Progenitor cell of endocrine pancreas (in vitro differentiated cells): ENCODE measurements at regions not wholly inside any gene's neighbourhood (a gene's known extent, or its start where the extent isn't known, plus 50 kb on each side); places are given as distances from the start of the nearest gene placed in this dataset.

Experiments used
- DNase-seq: peaks from one replicate; pipeline ENCODE4 v3.0.0; 2021; ENCODE audit warnings: low spot score; ENCODE audit not compliant: unreplicated experiment
- H3K27ac Mint-ChIP-seq: 2 replicates; pipeline ENCODE4 v1.8.0; 2021; ENCODE audit warnings: mild to moderate bottlenecking, moderate library complexity, mixed read lengths
- H3K27me3 Mint-ChIP-seq: 2 replicates; pipeline ENCODE4 v1.8.0; 2021; ENCODE audit warnings: mixed read lengths
- H3K36me3 Mint-ChIP-seq: 2 replicates; pipeline ENCODE4 v1.8.0; 2022; ENCODE audit warnings: mixed read lengths; ENCODE audit not compliant: insufficient read depth
- H3K4me1 Mint-ChIP-seq: 2 replicates; pipeline ENCODE4 v1.8.0; 2021; ENCODE audit warnings: low read depth, mixed read lengths
- H3K4me3 Mint-ChIP-seq: 2 replicates; pipeline ENCODE4 v1.8.0; 2021; ENCODE audit warnings: low read depth, mild to moderate bottlenecking, moderate library complexity, mixed read lengths
- H3K9me3 Mint-ChIP-seq: 2 replicates; pipeline ENCODE4 v1.8.0; 2021; ENCODE audit warnings: low read depth, mixed read lengths
- CTCF ChIP-seq: fragments of 200-600 bp; sonication (generic); IDR thresholded peaks from one replicate; pipeline ENCODE4 v1.5.0; 2021; ENCODE audit warnings: antibody characterized with exemption, mild to moderate bottlenecking; ENCODE audit not compliant: unreplicated experiment

GRCh38 chr3:43792904-43793303 lies 102.2 kb downstream of the ABHD5 start:
- no peak overlapping the region for H3K27ac Mint-ChIP-seq
- H3K27me3 Mint-ChIP-seq: peaks cover 35% of the 10 kb centered on the region
- no peaks in the 10 kb centered on the region for H3K9me3 Mint-ChIP-seq
- no peaks in the 10 kb centered on the region for H3K4me1 Mint-ChIP-seq
- no peak for DNase-seq
- H3K36me3 Mint-ChIP-seq: no peaks in the 10 kb centered on the region
- no peak for TF ChIP-seq CTCF
- no peak overlapping the region for H3K4me3 Mint-ChIP-seq

GRCh38 chr3:43793648-43794372 lies 103.1 kb downstream of the ABHD5 start:
- no peak overlapping the region for H3K27ac Mint-ChIP-seq
- no peak for DNase-seq
- no peaks in the 10 kb centered on the region for H3K9me3 Mint-ChIP-seq
- no peak overlapping the region for H3K4me3 Mint-ChIP-seq
- H3K4me1 Mint-ChIP-seq: no peaks in the 10 kb centered on the region
- H3K27me3 Mint-ChIP-seq: peaks cover 31% of the 10 kb centered on the region
- no peak for TF ChIP-seq CTCF
- no peaks in the 10 kb centered on the region for H3K36me3 Mint-ChIP-seq

GRCh38 chr3:43794776-43795175 lies 104.0 kb downstream of the ABHD5 start:
- no peaks in the 10 kb centered on the region for H3K4me1 Mint-ChIP-seq
- DNase-seq: no peak
- no peak for TF ChIP-seq CTCF
- H3K36me3 Mint-ChIP-seq: no peaks in the 10 kb centered on the region
- H3K27me3 Mint-ChIP-seq: peaks cover 24% of the 10 kb centered on the region
- no peak overlapping the region for H3K27ac Mint-ChIP-seq
- no peak overlapping the region for H3K4me3 Mint-ChIP-seq
- peaks cover 2% of the 10 kb centered on the region for H3K9me3 Mint-ChIP-seq

- no peaks in the 10 kb centered on the region for H3K36me3 Mint-ChIP-seq
- H3K27ac Mint-ChIP-seq: no peak overlapping the region
These were observed 104.8 kb downstream of the ABHD5 start for GRCh38 chr3:43795491-43795890.

GRCh38 chr3:43796041-43796596 lies 105.4 kb downstream of the ABHD5 start:
- Mint-ChIP-seq H3K27ac (no peak overlapping the region), H3K36me3 (no peaks in the 10 kb centered on the region), H3K9me3 (peaks cover 7% of the 10 kb centered on the region), H3K4me3 (no peak overlapping the region), H3K4me1 (no peaks in the 10 kb centered on the region), H3K27me3 (peaks cover 11% of the 10 kb centered on the region)
- no peak for TF ChIP-seq CTCF
- no peak for DNase-seq

More at GRCh38 chr3:43795491-43795890, 104.8 kb downstream of the ABHD5 start:
- Mint-ChIP-seq H3K9me3 (peaks cover 7% of the 10 kb centered on the region), H3K27me3 (peaks cover 18% of the 10 kb centered on the region), H3K4me1 (no peaks in the 10 kb centered on the region), H3K4me3 (no peak overlapping the region)
- TF ChIP-seq CTCF: no peak
- no peak for DNase-seq
